SK-N-SH (cell line): ENCODE measurements at regions not wholly inside any gene's neighbourhood (a gene's known extent, or its start where the extent isn't known, plus 50 kb on each side); places are given as distances from the start of the nearest gene placed in this dataset.

ENCODE experiments used
- CTCF ChIA-PET: fragments of 300-600, 350-600 bp; formaldehyde crosslinking; extraction: SDS; loops from one replicate; lab custom pipeline; 2021; lab: Yijun Ruan, JAX
- POLR2A ChIA-PET: fragments of 350-600 bp; sonication (Branson Sonifier 250); formaldehyde crosslinking; extraction: SDS; loops from one replicate; lab custom pipeline; 2020; ENCODE audit warnings: antibody characterized with exemption, inconsistent platforms; lab: Yijun Ruan, JAX
- DNase-seq: peaks from one replicate; pipeline ENCODE4 v3.0.0; 2012
- H2AFZ ChIP-seq: fragments of 200-600 bp; sonication (generic); 2 replicates; pipeline ENCODE4 v1.8.1; 2016; ENCODE audit warnings: antibody characterized with exemption, mild to moderate bottlenecking, low read depth
- H3F3A ChIP-seq: fragments of 200-600 bp; sonication (generic); replicated peaks from 2 replicates; pipeline ENCODE3; 2016; ENCODE audit warnings: antibody characterized with exemption, mild to moderate bottlenecking; ENCODE audit not compliant: insufficient read depth
- H3K27ac ChIP-seq, 2 experiments: fragments of 200-500 bp in 1 of 2; fragments of 200-600 bp in 1 of 2; sonication (Bioruptor generic) in 1 of 2; sonication (generic), shearing (Covaris generic) in 1 of 2; 2 replicates each; pipeline versions ENCODE4 v1.5.1 to v1.6.1; 2014 to 2016; ENCODE audit warnings: low read depth in 2 of 2, inconsistent platforms in 1 of 2, low read length in 1 of 2, mild to moderate bottlenecking in 1 of 2, mixed read lengths in 1 of 2
- H3K27me3 ChIP-seq: fragments of 200-600 bp; sonication (generic), shearing (Covaris generic); 2 replicates; pipeline ENCODE4 v1.6.1; 2016; ENCODE audit warnings: mixed run types; ENCODE audit not compliant: insufficient read depth
- H3K36me3 ChIP-seq, 2 experiments: fragments of 200-500 bp in 1 of 2; fragments of 200-600 bp in 1 of 2; sonication (Bioruptor generic) in 1 of 2; sonication (generic) in 1 of 2; replicated peaks in 1 of 2; 2 replicates each; pipeline versions ENCODE3 to v1.5.1; 2014 to 2016; ENCODE audit warnings: low read length in 1 of 2, mild to moderate bottlenecking in 1 of 2; ENCODE audit not compliant: insufficient read depth in 2 of 2, control insufficient read depth in 1 of 2
- H3K4me1 ChIP-seq, 2 experiments: fragments of 200-500 bp in 1 of 2; fragments of 200-600 bp in 1 of 2; sonication (Bioruptor generic) in 1 of 2; sonication (generic), shearing (Covaris generic) in 1 of 2; 2 replicates each; pipeline versions ENCODE4 v1.5.1 to v1.6.1; 2014 to 2016; ENCODE audit warnings: low read depth in 1 of 2, low read length in 1 of 2, mixed run types in 1 of 2; ENCODE audit not compliant: insufficient read depth in 2 of 2, control insufficient read depth in 1 of 2
- H3K4me2 ChIP-seq: fragments of 200-600 bp; sonication (generic), shearing (Covaris generic); 2 replicates; pipeline ENCODE4 v1.6.1; 2017; ENCODE audit warnings: mixed run types
- H3K4me3 ChIP-seq, 2 experiments: fragments of 200-500 bp in 1 of 2; fragments of 200-600 bp in 1 of 2; sonication (Bioruptor generic) in 1 of 2; sonication (generic), shearing (Covaris generic) in 1 of 2; 2 replicates each; pipeline versions ENCODE4 v1.5.1 to v1.8.1; 2014 to 2016; ENCODE audit warnings: low read depth in 2 of 2, inconsistent platforms in 1 of 2, low read length in 1 of 2, mild to moderate bottlenecking in 1 of 2, mixed read lengths in 1 of 2, moderate library complexity in 1 of 2
- H3K79me2 ChIP-seq: fragments of 200-600 bp; sonication (generic); 2 replicates; pipeline ENCODE4 v1.8.1; 2017; ENCODE audit warnings: mild to moderate bottlenecking; ENCODE audit not compliant: insufficient read depth
- H3K9ac ChIP-seq: fragments of 200-600 bp; sonication (generic); 2 replicates; pipeline ENCODE4 v1.6.1; 2017; ENCODE audit warnings: mixed run types
- H3K9me2 ChIP-seq: fragments of 200-600 bp; sonication (generic); 2 replicates; pipeline ENCODE4 v1.6.1; 2017; ENCODE audit warnings: mixed run types
- H3K9me3 ChIP-seq: fragments of 200-600 bp; sonication (generic); 2 replicates; pipeline ENCODE4 v1.6.1; 2017; ENCODE audit warnings: mixed run types, mild to moderate bottlenecking, moderate library complexity
- H4K20me1 ChIP-seq: fragments of 200-600 bp; sonication (generic); 2 replicates; pipeline ENCODE4 v1.6.1; 2017; ENCODE audit warnings: mild to moderate bottlenecking, mixed run types; ENCODE audit not compliant: insufficient read depth
- ELF1 ChIP-seq: IDR thresholded peaks from 2 replicates; pipeline ENCODE4 v1.4.0; 2012
- EP300 ChIP-seq, 2 experiments: IDR thresholded peaks; 2 replicates each; pipeline versions ENCODE4 v1.4.0 to v1.6.1; 2012; ENCODE audit warnings: borderline replicate concordance in 1 of 2, low read depth in 1 of 2, low read length in 1 of 2
- FOXJ3 ChIP-seq: sonication (generic); formaldehyde crosslinking; IDR thresholded peaks from 2 replicates; pipeline ENCODE4 v1.5.1; 2020; ENCODE audit warnings: mild to moderate bottlenecking, missing genetic modification reagents
- GATA2 ChIP-seq: sonication (generic); formaldehyde crosslinking; IDR thresholded peaks from 2 replicates; pipeline ENCODE4 v1.5.0; 2020; ENCODE audit warnings: mild to moderate bottlenecking, missing genetic modification reagents
- IRF3 ChIP-seq: fragments of 150-350 bp; IDR thresholded peaks from 2 replicates; pipeline ENCODE4 v1.6.1; 2016; ENCODE audit warnings: mild to moderate bottlenecking, low read depth, low read length
- JUND ChIP-seq: IDR thresholded peaks from 2 replicates; pipeline ENCODE4 v1.4.0; 2012
- MAX ChIP-seq: IDR thresholded peaks from 2 replicates; pipeline ENCODE4 v1.4.0; 2012; ENCODE audit warnings: low read depth
- MEF2A ChIP-seq: IDR thresholded peaks from 2 replicates; pipeline ENCODE4 v1.4.0; 2012; ENCODE audit warnings: low read depth, borderline replicate concordance
- MXI1 ChIP-seq: IDR thresholded peaks from 2 replicates; pipeline ENCODE4 v1.6.1; 2012; ENCODE audit warnings: mild to moderate bottlenecking, low read depth, low read length, improper control_type of control experiment
- NFIC ChIP-seq: IDR thresholded peaks from 2 replicates; pipeline ENCODE4 v1.4.0; 2012; ENCODE audit warnings: borderline replicate concordance
- NRF1 ChIP-seq: IDR thresholded peaks from 2 replicates; pipeline ENCODE4 v1.6.1; 2012; ENCODE audit warnings: low read depth, mild to moderate bottlenecking, low read length
- RAD21 ChIP-seq: IDR thresholded peaks from 2 replicates; pipeline ENCODE4 v1.6.1; 2012; ENCODE audit warnings: mild to moderate bottlenecking, low read length
- RCOR1 ChIP-seq: fragments of 150-350 bp; IDR thresholded peaks from 2 replicates; pipeline ENCODE4 v1.6.1; 2017; ENCODE audit warnings: antibody characterized with exemption, low read length
- REST ChIP-seq: IDR thresholded peaks from 2 replicates; pipeline ENCODE4 v1.6.1; 2012; ENCODE audit warnings: mild to moderate bottlenecking, low read depth, low read length, moderate library complexity
- RFX5 ChIP-seq: IDR thresholded peaks from 2 replicates; pipeline ENCODE4 v1.6.1; 2012; ENCODE audit warnings: mild to moderate bottlenecking, improper control_type of control experiment, low read length
- RXRA ChIP-seq: IDR thresholded peaks from 2 replicates; pipeline ENCODE4 v1.4.0; 2012; ENCODE audit warnings: low read depth, mild to moderate bottlenecking, borderline replicate concordance
- TCF12 ChIP-seq: IDR thresholded peaks from 2 replicates; pipeline ENCODE4 v1.4.0; 2012
- TEAD4 ChIP-seq: IDR thresholded peaks from 2 replicates; pipeline ENCODE4 v1.4.0; 2012; ENCODE audit warnings: mild to moderate bottlenecking, borderline replicate concordance; ENCODE audit not compliant: insufficient read depth
- ZBTB33 ChIP-seq: IDR thresholded peaks from 2 replicates; pipeline ENCODE4 v1.4.0; 2012; ENCODE audit warnings: low read depth, borderline replicate concordance
- WGBS: methylation state at CpG from one replicate; pipeline ENCODE4 v1.1.6; 2017; ENCODE audit warnings: low lambda C conversion rate; 5-methylcytosine and 5-hydroxymethylcytosine counted together

GRCh38 chr2:228611171-228611570, 429.7 kb upstream of the SPHKAP start:
- H3K4me3 ChIP-seq: no peak overlapping the region
- peaks cover 12% of the 10 kb centered on the region; the same call in 1 of the 2 replicates for H3K9me3 ChIP-seq
- no peak for DNase-seq
- H3K79me2 ChIP-seq: no peaks in the 10 kb centered on the region
- no peak for TF ChIP-seq MAX
- no peak for TF ChIP-seq GATA2 (CRISPR knock-in tag)
- TF ChIP-seq ELF1: no peak
- TF ChIP-seq JUND: no peak
- TF ChIP-seq RXRA: no peak
- TF ChIP-seq IRF3: no peak
- no peak for TF ChIP-seq RFX5
- TF ChIP-seq REST: no peak
- TF ChIP-seq RCOR1: no peak
- no peak for TF ChIP-seq NFIC
- no peak for TF ChIP-seq MEF2A
- no peak for TF ChIP-seq EP300 (IDR thresholded peaks at IDR 0.05; ENCODE audit: borderline replicate concordance in 1 of 2, low read depth in 1 of 2, low read length in 1 of 2)
- TF ChIP-seq RAD21: no peak
- TF ChIP-seq MXI1: no peak
- TF ChIP-seq NRF1: no peak
- TF ChIP-seq TEAD4: no peak
- no peak for TF ChIP-seq ZBTB33
- TF ChIP-seq FOXJ3: no peak
- no peak for TF ChIP-seq TCF12
- ChIA-PET POLR2A (no interaction called here), CTCF (no interaction called here)
- H3F3A ChIP-seq: peaks cover 9% of the 10 kb centered on the region
- no peak overlapping the region for H3K27ac ChIP-seq
- peaks cover 3% of the 10 kb centered on the region; the same call in 1 of the 2 replicates for H3K9me2 ChIP-seq
- H3K27me3 ChIP-seq: no peaks in the 10 kb centered on the region
- no peak overlapping the region for H2AFZ ChIP-seq
- 54% methylated on average over 1 of the region's 1 CpG for WGBS
- no peak overlapping the region for H3K4me2 ChIP-seq
- no peaks in the 10 kb centered on the region for H4K20me1 ChIP-seq
- H3K9ac ChIP-seq: no peak overlapping the region
- H3K4me1 ChIP-seq: no peaks in the 10 kb centered on the region; a peak in 1 of 4 replicates
- no peaks in the 10 kb centered on the region for H3K36me3 ChIP-seq
